ENCODE measurements at regions not wholly inside any gene's neighbourhood (a gene's known extent, or its start where the extent isn't known, plus 50 kb on each side); places are given as distances from the start of the nearest gene placed in this dataset.
"Not testable (repeated sequence)": the region's sequence is repeated elsewhere in the genome, so short reads cannot be mapped to it uniquely, and the experiment has no call there.

DNA sequence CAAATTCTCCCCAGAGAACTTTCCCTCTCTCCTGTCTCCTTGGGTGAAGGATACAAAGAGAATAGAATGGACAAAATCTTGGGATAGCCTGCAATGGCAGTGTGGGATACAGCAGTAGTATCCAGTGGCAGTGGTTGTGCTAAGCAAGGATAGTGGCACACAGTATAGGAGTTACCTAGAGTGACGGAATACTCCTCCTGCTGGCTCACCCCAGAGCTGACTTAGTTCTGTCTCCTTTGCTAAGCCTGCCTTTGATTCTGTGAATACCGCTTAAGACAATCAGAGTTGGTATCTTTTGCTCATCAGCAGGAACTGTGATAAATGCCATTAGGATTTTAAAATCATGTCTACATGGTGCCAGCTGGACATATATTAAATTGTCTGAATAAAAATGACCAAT is 404.3 kb downstream of the JRKL start:
- no peak for DNase-seq

DNA sequence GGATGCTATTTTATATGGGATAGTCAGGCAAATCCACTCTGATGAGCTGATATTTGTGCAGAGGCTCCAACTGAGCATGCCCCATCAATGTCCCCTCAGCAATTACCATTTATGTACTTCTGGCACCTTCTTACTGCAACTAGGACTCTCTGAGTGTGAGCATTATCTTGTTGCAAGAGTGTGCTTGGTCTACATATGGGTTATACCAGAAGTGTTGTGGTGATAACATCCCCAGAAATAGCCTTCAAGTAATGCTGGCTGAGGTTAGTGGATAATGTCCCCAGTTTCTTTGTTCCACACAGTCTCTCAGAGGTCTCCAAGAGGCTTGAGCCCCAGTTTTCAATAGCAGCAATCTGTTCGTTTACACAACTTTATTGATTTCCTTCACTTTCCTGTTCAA is 408.6 kb downstream of the JRKL start:
- DNase-seq = no peak

DNA sequence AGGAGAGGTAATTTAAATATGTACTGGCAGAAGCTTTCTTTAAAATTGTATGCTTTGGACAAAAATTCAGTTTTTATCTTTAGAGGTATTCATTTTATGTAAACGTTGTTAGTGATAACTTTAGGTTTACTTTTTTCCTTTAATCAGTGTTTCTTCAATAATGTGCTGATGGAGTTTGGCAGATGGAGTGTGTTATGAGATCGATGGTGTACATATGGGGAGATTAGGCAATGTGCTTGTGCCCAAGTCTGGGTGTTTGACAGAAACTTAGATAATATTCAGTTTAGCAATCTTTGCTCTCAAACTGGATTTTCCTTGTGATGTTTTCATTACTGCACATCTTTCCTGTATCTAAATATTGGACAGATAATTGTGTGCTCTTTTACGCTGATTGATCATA is 425.4 kb downstream of the JRKL start:
- DNase-seq = no peak

DNA sequence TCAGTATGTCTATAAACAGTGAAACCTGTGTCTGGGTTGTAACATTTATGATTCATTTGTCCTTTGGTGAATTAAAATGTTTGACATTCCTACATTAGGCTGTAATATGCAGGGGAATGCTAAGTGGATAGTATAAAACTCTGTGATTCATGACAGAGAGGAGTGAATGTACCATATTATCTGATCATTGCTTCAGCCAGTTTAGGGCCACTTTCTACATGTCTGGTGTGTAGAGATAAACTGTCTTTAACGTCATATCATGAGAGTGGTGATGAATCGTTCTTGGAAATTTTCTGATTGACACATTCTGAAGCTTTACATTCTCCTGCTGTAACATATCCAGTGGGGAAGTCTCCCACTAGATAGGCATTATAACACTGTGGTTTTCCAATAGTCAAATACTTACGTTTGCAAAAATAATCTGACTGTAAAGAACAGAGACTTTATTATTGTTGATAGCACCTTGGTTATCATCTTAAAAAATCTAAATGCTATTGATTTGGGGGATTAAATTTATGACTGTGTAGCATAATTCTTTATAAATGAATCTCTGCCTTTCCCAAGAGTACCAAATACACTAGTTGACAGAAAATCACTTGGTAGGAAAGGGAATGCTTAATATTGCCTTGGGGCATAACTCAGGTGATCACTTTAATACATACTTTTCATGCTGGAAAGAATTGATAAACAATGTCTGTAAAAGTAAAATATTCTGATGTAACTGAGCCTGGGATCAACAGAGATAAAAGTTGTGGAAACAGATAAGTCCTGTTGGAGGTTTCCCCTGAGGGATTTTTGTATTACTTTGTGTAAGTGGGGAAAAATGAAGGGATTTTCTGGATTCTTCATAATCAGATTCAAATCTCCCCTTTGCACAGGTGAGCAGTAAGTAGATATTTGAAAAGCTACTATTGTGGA is 427.9 kb downstream of the JRKL start:
- DNase-seq = no peak

DNA sequence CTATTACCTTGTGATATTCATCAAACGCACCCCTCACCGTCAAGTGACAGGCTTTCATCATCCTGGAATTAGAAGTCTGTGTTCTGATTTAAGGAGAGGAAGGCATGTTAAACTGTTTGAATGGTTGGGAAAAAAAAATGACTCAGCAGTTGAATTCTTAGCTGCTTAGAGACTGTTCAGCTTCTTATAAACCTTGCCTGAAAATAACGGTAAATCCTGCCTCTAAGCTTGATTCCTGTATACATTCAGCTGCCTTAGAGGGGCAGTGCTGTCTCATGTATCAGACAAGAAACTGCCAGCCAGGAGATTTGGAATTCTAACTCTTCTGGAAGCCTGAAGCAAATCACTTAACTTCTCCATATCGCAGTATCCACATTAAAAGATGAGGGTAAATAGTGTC is 437.4 kb downstream of the JRKL start:
- no peak for DNase-seq

DNA sequence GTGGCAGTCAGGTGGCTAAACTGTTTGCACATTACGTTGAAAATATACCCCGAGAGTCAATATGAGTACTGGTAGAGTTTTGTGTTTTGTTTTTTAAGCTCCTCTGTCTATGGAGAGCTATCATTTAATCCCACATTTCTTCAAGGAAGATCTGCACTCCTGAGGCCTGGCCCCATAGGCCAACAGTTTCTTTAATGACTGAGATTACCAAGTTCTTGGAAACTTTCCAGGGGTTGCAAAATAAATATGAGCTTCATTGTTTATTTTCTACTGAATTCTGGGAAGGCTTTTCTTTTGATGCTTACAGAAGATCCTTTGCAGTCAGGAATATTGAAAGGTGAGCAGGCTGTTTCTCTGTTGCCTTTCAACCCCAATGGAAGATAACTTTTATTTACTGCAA is 452.0 kb downstream of the JRKL start:
- no peak for DNase-seq

DNA sequence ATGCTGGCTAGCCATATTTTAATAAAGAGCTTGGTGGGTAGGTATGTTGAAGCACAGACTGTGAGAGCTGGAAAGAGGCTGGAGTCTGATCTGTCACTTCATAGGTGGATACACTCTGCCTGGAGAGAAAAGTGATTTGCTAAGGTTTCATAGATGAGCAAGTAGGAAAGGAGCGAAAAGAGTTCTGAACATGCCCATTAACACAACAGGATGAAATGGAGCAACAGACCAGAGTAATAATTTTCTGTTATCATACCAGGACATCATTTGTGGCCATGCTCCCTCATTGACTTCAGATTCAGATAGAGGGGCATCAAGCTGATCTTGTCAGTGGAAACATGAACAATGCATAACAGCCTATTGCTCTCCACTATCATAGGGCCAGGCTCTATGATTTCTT is 452.9 kb downstream of the JRKL start:
- DNase-seq = no peak

DNA sequence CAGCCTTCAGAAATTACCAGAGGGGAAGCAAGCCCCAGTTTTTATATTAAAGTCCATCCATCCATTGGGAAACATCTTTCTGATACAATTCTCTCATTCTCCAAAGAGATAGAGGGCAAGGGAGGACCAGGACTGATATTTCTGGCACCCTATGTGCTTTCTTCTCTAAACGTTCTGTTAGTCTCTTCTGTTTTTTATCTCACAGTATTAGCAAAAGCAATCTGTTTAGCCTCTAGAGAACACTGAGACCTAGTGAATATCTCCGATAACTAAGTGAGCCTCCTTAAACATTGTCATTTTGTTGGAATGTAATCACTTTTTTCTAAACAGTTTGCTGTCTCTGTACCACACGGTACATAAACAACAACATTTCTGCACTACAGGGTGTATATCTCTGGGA is 464.6 kb downstream of the JRKL start:
- DNase-seq = no peak

DNA sequence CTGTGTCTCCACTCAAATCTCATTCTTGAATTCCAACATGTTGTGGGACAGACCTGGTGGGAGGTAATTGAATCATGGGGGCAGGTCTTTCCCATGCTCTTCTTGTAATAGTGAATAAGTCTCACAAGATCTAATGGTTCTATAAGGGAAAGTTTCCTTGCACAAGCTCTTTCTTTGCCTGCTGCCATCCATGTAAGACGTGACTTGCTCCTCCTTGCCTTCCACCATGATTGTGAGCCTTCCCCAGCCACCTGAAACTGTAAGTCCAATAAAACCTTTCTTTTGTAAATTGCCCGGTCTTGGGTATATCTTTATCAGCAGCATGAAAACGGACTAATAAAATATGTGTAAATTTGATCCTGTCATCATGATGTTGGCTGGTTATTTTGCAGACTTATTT is 471.9 kb downstream of the JRKL start:
- not testable (repeated sequence) for DNase-seq

DNA sequence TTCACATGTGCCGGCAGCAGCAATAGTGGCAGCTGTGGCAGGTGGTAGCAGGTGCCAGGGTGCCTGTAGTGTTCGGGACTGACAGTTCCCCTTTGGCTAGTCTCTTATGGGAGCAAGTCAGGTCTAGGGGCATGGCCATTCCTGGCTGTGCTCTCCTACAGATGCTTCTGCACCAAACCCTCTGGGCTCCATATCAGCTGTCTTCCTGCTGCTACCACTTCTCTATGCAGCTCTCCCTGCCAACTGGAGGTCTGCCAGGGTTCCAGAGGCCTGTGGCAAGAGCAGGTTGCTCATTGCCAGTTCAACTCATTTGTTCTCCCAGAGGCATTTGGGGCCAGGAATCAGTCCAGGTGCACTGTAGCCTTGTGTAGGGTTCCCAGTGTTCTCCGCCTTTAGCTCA is 473.7 kb downstream of the JRKL start:
- DNase-seq = no peak

DNA sequence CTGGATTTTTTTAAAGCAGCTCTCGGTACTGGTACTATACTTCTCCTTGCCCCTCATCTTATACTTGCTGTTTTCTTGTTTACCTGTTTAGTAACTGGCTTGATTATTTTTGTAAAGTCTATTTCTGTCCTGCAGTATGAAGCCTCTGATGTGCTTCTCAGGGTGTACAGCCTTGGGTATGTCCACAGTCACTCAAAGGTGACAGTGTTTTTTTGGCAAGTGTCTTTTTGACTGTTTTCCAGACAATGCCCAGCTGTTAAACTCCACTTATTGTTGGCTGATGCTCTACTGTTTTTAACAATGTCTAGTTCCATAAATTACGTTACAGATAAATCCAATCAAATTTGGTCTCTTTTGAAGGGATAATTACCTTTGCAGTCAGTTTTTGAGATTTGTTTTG is 475.2 kb downstream of the JRKL start:
- no peak for DNase-seq

DNA sequence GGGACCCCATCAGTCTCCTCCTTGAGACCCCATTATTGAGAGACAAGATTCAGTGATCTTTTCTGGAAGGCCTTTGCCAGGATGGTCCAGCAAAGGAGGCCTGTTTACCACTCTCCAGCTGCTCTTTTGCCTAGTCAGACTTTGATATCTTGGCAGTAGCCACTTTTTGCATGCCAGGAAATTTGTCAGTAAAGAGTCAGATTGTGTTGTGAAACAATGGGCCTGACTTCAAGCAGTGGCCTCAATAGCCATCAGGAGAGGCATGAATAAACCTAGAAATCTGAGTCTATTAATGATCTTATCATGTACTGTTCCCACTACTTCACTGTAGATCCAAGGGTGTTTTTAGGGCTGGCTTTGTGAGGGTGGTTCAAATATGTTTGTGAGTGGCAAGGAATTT is 479.4 kb downstream of the JRKL start:
- DNase-seq = no peak

DNA sequence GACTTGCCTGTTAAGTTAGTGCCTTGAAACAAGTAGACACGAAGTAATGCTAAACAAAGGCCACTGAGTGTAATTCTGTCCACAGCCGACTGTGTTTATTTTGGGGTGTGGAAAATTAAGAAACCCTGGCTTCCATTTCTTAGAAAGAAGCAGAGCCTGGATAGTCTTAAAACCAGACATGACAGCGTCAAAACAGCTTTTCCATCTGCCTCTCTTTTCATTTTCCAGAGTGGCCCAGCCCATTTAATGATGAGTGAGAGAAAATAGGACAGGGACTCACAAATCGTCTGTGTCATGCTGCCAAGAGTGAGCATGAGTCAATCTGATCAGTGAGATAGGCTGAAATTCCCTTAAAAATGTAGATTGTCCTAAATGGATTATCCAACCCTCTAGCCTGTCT is 485.9 kb downstream of the JRKL start:
- DNase-seq = no peak

DNA sequence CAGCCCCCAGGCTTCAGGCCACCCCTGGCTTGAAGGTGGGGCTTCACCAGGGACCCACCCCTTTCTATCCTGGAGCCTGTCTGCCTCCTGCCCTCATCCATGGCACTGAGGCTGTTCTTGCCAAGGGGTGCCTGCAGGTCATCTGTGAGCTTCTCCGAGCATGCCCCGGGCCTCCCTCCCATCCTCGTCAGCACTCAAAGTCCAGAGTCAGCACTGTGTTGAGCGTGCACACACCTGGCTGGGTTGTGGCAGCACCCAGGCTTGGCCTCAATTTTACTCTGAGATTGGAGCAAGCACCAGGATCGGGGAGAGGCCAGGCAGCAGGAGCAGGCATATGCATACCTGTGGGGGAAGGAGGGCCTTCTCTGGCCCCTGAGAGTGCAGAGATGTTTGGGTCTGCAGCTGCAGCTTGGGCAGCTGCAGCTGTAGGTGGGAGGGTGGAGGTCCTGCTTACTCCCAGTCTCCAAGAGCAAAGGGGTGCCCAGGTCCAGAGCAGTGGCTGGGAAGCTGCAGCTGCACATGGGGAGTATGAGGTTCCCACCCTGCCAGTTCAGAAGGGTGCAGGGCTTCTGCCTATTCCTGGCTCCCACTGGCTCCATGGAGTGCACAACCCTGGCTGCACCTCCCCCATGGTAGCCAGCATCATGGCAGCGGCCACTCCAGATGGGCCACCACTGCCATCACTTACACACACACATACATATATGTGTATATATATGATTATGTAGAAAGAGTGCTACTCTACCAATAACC is 488.7 kb downstream of the JRKL start:
- no peak for DNase-seq

DNA sequence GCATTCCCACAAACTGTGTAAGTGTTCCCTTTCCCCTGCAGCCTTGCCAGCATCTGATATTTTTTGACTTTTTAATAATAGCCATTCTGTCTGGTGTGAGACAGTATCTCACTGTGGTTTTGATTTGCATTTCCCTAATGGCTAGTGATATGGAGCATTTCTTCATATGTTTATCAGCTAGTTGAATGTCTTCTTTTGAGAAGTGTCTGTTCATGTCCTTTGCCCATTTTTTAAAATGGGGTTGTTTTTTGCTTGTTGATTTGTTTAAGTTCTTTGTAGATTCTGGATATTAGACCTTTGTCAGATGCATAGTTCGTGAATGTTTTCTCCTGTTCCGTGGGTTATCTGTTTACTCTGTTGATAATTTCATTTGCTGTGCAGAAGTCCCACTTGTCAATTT is 492.8 kb downstream of the JRKL start:
- DNase-seq = not testable (repeated sequence)

DNA sequence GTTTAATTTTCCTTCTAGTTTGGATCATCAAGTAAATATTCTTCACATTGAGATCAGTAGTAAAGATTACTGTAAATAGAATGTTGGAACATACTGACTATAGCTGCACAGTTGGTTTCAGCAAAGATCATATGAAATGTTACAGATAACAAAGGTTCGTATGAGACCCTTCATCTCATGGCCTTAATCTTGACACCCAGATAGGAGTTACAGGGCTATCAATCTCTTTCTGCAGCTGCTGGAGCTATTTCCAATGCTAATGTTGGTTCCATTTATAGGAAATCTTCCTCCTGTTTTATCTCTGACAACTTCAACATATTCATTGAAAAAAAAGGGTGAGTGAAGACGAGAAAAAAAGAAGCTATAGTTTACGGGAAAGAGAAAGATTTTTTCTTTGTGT is 495.6 kb downstream of the JRKL start:
- no peak for DNase-seq

DNA sequence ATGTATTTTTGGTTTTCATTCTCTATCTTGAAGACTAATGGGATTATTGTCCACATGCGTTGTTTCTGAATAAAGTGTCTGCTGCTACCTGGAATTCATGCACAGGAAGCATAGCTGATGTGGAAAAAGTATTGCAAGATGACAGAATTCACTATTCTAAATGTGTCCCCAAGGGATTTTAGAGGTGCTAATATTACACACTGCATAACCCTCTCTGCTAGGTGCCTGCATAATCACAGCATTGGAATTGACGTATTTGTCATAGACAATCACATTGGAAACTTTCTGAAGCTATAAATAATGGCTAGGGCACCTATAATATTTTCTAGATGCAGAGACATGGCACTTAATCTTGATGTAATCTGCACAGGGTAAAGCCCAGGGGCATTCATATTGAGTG is 496.1 kb downstream of the JRKL start:
- no peak for DNase-seq

DNA sequence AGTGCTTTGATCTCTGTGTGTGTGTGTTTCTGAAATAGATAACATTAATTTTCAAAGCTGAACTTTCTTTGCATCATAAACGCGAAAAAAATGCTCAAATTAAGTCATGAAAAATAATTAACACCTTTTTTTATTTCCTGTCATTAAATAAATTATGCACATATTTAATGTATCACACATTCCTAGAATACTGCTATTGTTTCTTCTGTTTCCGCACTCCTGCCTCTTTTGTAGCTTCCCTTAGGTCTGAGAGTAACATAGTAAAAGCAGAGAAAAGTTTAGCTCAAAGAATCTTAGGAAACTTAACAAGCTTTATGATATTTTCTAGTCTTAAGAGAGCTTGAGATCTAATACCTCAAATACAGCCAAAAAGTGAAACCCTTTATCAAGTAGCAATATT is 504.2 kb downstream of the JRKL start:
- no peak for DNase-seq

DNA sequence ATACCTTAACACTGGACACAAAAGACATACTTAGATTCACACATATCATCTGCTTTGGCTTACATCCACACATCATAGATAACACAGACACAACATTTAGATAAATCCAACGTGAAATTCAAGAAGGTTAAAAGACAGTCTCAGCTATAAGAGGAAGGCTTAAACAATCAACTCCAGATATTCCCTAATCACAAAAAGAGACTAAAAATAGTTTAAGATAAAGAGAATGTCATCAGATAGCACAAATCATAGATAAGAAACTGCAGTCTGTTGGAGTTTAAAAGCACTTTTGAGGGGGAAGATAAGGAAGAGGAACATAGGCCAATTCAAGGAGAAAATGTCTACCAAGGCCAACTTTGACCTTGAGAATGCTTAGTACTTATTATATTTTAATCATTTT is 504.8 kb downstream of the JRKL start:
- no peak for DNase-seq

DNA sequence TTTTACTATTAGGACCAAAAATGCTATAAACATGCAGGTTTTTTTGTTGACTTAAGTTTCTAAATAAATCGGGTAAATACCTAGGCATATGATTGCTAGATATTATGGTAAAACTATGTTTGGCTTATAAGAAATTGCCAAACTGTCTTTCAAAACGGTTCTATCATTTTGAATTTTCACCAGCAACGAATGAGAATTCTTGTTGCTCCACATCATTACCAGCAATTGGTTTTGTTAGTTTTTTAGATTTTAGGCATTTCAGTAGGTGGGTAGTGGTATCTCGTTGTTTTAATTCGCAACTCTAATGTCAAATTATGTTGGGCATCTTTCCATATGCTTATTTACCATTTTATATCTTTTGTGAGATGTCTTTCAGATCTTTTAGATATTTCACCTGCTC is 510.2 kb downstream of the JRKL start:
- DNase-seq = no peak

DNA sequence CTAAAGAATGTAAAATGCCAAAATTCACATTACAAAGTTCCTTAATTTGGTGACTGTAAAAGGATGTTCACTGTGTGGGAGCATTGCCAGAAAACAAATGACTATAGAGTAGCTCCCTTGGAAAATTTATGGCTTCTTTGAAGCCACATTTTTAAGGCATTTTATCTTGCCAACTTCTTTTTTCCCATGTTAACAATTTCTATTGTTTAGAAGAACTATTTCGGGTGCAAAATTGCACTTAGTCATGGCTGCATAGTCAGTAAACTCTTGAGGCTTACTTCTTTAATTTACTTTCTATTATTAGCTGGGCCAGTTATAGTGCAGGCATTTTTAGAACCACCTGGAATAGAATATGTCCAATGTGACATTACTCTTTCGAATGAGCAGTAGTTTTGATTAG is 515.3 kb downstream of the JRKL start:
- DNase-seq = no peak

DNA sequence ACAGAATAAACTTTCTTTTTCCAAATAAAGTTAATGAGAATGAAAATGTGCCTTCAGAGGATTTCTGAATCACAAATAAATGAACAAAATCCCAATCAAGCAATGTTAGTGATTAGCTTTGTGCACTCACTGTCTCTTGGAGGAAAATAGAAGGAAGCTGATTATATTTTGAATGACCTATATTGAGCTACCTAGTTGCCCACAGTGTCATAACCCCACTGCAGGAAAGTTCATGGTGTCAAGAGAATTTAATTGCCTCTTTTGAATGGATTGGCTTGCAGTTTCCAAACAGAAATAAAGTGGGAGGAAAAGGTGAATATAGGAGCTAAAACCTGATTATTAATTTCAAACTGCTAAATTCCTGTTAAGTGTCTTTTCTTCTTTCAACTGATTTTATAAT is 515.9 kb downstream of the JRKL start:
- no peak for DNase-seq

DNA sequence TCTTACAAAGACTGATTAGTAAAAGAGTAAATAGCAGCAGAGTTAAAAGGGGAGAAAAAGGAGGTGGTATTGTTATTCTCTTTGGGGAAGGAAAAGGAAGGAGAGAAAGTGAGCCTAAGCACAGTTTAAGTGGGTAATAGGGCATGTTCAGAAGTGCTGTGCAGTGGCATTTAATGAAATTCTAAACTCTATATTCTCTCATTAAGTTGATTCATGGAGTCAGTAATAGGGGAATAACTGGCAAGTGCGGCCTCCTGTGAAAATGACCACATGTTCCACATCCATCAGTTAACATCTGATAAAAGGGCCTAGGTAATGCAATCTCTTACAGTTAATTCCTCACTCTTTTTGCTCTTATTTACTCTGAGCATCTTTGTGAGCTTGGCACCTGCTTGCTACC is 516.7 kb downstream of the JRKL start:
- no peak for DNase-seq

DNA sequence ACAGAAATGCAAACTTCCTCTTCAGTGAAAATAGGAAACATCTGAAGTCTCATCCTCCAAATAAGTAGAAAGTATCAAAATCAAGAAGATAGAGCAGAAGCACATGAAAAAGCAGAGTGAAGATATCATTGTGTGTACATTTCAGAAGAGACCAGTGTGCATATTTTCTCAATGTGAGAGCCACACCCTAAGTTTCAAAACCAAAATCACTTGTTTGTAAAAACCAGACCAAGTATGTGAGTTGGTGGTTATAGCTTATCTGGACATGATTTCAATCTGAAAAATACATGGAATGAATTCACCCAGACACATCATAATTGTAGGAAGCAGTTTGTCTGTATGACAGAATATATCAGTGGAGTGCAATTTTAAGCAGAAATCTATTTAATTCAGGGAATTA is 536.0 kb downstream of the JRKL start:
- no peak for DNase-seq

DNA sequence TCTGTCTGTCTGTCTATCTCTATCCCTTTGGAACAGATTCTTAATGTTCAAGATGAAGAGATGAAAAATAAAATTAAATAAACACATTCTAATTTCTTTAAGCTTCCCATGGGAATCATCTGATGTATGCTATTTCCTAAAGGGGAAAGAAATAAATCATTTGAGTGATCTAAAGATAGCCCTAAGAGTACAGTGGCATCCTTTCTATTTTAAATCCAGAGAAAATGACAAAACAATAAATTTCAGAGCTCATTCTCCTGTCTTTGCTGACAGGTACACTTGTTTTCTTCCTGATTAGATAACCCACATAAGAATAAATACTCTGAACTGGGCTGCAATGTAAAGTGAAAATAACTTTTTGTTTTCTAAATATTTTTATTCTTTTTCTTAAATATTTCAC is 550.4 kb downstream of the JRKL start:
- no peak for DNase-seq

Data from CD4-positive, alpha-beta T cell treated with Interleukin-21 for 1 hour (primary cell).